HG03139 (cell line): ENCODE measurements at regions not wholly inside any gene's neighbourhood (a gene's known extent, or its start where the extent isn't known, plus 50 kb on each side); places are given as distances from the start of the nearest gene placed in this dataset.

Experiments used
- ATAC-seq: cut with Tn5 transposase; IDR thresholded peaks from one replicate; pipeline ENCODE4 v1.9.1; 2021; ENCODE audit not compliant: unreplicated experiment

DNA sequence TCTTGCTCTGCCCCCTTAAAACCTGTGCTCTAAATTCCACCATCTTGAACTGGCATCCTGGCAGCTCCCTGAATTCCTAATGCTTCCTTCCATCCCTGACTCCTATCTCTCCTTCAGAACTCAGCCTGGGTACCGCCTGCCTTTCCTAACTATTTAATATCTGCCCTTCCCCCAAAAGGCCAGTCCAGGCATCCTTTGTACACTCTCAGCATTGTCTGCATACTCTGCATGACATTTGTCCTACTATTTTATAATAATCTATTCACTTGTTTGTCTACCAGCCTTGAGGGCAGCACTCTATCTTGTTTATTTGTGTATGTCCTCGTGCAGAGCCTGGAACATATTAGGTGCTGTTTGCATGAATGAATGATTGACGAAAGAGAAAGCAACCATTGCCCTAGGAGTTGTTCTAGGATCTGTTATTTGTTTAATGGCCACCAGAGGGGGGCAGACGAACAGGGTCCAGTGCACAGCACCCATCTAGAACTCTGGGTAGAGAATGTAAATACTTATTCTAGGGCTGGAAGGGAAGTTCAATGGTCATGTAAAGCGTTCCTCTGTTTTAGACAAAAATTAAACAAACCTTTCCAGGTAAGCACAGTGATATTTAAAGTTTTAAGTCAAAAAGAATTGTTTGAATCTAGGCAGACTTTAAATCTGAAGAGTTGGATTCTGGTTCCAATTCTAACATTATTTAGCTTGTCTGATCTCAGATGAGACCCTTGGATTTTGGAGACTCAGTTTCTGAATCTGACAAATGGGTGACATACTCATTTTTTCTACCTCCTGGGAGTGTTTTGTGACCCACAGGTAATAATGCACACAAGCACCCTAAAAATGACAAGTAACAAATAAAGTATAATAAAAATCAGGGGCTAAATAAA is 125.8 kb upstream of the GALNT15 start:
- peak; percentile 96 for ATAC-seq

DNA sequence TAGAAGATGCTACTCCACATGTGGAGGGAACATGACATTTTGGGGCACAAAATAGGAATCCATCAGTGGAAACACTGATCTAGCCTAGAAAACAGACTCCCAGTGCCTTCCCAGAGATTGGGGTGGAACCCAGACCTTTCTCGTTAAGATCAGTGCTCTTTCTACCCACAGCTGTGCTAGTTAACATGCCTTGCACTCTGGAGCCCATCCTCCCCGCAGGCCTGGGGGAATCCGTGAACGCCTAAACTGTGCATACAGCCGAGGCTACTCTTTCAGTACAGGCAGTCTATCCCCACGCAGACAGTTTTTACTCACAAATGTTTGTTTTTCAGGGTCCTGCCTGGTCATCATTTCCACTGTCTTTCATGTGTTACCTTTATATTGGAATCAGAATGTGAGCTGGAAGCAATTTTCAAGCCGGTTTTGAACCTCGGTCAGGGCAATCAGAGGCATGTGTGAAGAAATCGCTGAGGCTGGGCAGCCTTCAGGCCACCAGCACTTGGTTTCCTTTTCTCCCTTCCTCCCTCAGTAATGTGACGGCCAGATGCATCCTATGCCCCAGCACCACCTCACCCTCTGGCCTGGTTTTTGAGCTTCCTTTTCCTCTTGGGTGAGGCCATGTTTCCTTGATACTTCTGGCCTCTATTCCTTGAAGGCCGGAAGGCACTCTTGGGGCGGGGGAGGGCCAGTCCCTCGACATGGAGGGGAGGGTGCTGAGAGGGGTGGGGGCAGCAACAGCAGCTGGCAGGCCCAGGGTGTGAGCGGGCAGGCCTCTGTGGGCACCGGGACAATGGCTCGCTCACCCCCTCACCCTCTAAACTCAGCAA is 123.6 kb upstream of the GALNT15 start:
- no peak for ATAC-seq

DNA sequence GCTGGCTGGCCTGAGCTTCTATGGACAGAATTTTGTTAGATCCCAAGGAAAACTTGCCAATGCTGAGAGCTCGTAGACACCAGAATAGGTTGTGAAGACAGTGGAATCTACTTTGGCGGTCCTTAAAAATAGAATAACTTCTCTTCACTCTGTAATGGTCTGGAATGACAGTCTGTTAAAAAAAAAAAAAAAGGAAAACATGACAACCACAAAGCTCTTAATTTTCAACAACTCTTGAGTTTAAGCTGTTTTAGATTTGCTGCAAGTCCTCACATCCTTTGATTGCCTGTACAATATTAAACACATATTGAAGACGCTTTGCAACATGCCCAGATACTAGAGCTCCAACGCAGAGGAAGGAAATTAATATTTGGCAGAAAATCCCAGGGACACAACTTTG is 122.8 kb upstream of the GALNT15 start:
- ATAC-seq: no peak

DNA sequence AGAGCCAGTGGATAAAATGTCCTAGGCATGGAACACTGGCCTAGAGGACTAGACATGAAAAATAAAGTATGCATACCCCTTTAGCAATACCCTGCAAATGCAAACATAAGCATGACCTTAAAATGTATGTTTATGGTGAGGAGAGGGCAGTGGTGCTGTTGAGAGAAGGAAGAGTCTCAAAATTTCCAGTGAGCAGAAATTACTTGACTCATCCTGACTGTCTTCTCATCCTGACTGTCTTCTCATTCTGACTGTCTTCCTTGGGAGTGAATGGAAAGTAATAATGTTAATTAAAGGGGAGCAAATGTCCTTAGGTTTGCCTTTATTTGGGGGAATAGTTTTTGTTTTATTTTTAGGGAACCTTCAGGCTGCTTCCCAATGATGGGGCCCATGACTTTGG is 121.5 kb upstream of the GALNT15 start:
- ATAC-seq: no peak

DNA sequence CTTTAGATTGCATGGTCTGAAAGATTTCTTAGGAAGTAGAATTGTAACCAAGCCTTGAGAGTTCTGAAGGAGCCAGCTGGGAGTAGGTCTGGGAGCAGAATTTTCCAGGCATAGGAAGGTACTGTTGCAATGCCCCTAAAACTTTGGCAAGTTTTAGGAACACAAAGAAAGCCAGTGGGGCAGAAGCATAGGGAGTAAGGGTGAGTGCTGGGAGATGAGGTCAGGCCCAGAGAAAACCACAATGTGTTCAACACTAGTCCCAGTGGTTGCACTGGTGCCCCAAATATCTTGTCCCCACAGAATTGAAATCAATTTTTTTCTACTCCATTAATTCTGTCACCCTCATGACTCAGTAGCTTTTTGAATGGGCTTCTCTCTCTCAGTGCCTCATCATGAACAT is 120.7 kb upstream of the GALNT15 start:
- no peak for ATAC-seq

DNA sequence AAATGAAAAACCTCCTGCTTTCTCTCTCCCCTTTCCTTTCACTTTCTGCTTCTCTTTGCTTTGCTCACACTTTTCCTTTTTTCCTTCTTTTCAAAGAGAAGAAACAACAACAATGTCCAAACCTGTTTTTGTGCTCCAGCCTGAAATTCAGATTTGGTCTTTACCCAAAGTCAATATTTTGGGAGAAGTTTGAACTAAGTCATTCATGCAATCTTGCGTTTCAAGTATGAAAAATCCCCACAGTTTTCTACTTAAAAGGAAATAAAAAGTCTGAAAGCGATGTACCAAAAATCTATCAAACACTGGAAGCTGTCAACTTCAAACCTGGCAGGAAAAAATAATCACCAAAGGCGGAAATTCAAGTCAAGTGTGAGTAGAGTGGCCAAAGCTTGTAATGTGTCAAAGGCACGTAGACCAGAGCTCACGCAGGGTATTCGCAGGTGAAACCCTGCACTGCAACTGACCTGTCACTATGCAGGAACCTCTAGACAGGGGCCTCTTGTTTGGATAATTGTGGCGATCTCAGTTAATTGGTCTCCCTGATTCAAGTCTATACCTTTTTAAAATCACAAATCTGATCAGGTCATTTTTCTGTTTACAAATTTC is 118.8 kb upstream of the GALNT15 start:
- ATAC-seq: no peak

DNA sequence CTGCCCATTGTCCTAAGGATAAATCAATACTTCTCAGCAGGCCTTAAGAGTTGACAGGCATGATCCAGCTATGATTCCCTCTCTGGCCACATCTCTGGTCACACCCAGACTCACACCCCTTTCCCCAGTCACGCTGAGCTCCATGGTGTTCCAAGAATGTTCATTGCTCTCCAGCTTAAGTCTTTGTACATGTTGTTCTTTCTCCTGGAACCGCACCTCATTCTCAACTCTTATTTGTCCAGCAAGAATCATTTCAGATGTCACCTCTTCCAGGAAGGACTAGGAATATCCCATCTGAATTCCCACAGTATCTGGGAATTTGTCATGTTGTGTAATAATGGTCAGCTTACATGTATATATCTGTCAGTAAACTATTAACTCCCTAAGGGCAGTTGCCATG is 118.3 kb upstream of the GALNT15 start:
- no peak for ATAC-seq

DNA sequence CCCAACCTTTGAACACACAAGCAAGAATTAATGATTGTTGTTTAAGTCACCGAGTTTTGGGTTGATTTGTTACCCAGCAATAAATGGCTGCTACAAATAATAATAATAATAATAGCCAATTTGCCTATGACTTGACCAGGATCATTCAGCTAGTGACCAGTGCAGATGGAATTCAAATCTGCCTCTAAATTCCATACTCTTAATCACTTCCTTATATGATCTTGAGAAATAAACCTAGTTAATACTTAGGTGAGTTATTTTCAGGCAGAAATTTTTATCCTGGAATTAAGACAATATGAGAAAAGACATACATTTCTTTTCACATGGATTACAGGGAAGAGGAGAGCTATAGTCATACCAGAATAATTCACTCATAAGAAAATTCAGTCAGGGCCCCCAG is 116.0 kb upstream of the GALNT15 start:
- ATAC-seq: no peak

DNA sequence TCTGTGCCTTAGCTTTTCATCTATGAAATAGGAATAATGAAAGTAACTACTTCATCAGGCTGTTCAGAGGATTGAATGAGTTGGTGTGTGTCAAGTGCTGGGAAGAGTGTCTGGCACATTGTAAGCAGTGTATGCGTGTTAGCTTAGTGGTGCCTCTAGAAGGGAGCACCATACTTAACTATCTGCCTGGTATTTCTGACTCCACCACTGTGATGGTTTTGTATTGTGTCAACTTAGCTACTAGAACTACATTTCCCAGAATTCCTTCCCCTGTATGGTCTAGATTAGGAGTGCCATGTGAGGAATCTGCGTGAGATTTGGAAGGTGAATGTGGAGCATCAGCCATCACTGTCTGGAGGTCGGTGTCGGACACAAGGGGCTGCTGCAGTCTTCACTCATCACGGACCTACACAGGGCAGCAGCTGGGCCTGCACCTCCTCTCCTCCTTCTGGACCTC is 115.4 kb upstream of the GALNT15 start:
- no peak for ATAC-seq

DNA sequence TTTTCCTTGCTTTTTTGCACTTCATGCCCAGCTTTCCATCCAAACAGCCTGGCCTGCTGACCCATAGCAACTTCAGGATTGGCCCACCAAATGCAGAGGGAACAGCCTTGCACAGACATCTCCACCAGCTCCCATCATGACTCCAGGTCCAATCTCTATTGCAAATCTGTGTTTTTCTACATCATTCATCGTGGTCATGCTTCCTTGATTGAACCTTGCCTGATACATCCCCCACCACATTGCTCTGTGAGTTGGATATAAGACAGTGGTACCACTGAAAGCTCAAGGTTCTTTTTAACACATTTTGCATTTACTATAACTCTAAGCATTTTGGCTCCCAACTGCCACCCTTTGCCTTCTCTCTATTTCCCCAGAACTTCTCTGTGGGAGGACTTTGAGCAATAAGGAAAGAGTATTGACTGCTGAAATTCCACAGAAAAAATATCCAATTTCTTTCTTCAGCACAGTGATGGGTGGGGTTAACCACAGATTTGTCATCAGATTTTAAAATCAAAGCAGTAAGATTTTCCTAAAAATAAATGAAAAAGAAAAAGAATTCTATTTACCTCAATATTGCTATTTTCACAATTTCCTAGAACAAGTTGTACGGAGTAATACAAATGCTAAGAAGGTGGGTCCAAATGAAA is 114.6 kb upstream of the GALNT15 start:
- no peak for ATAC-seq

DNA sequence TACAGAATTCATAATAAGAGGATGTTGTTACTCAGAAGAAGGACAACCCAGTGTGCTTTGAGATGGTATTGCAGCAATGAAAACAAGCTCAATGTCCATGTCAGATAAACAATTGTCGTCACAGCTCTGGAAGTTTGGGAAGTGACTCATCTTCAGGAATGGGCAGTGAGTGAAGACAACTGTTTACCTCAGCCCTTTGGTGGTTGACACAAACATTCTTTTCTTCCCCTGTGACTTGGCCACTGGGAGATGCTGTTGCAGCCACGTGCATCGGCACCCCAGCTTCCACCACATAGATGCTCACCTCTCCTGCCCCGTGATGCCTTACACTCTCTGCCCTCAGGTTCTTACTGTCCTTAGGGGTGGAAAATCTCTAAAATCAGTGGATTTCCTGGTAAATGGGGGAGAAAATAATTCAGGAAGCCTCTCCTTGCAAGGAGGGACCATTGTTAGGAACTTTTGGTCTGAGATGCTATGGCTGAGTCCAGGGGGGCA is 114.1 kb upstream of the GALNT15 start:
- ATAC-seq: no peak

DNA sequence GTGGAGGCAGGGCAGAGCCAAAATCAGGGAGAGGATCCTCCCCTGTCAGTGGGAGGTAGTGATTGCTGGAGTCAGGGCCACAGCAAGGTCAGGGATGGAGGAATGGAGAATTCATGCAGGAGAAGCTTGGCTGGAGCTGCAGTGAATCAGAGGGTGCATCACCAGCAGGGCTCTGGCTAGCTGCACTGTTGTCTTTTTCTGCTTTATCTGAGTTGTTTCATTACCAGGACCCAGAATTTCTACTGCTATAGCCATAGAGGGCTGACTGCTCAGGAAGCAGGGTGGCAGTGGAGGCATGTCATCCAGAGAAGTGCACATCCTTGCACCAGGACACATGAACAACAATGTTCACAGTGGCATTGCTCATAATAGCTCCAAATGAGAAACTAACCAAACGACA is 113.5 kb upstream of the GALNT15 start:
- no peak for ATAC-seq

DNA sequence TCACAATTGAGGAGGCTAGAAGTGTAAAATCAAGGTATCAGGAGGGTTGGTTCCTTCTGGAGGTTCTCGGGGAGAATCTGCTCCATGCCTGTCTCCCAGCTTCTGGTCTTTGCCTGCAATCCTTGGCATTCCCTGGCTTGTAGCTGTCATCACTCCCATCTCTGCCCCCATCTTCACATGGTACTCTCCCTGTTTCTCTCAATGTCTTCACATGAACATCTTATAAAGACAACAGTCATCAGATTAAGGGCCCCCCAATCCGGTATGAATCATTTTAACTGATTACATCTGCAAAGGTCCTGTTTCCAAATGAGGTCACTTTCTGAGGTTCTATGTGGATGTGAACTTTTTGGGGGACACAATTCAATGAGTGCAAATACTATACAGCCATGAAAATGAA is 113.0 kb upstream of the GALNT15 start:
- no peak for ATAC-seq

DNA sequence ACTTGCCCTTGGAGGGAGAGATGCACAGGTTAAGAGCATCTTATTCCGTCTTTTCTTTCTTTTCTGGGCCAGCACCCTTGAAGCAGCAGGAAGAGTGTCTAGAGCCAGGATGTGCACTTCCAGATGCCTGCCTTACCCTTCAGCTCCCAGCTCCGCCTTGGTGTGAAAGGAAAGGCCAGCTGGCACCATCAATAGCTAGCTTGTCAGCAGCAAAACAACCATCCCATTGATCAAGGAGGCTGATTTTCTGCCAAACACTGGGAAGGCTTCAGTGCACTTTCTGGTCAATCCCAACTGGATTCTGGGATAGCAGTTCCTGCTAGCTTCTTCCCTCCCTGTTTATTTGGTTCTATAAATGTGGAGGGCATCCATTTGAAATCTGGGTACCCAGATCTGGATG is 110.9 kb upstream of the GALNT15 start:
- no peak for ATAC-seq

DNA sequence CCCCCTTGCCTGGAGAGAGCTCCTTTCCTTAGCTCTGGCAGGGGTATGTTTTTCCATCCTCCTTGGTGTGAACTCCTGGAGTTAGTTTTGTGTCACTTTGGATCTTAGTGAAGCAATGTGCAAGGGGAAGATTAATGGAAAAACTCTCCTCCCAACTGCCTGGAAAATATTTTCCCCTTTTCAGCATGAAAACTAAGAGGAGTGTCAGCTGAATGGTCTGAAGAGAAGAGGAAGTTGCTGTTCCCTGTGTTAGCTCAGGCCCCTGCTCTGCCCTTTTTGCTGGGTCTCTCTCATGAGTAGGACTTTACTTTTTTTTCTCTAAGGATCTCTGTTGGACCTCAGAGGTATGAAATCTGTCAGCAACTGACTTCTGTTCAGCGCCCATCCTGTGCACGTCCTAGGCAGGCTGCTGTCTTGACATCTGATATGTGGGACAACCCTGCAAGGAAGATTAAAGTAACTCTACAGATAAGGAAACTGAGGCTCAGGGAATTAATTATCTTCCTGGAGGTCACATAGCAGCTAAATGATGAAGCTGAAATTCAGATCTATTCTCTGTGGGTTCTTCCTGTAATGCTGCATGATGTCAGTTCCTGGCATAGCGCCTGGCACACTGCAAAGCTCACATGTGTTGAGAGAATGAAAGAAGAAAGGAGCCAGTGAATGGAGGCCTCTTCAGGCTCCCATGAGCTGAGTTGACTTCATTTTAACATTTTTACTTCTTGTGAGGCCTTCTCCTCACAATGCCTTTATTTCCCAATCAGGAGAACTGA is 109.7 kb upstream of the GALNT15 start:
- no peak for ATAC-seq

DNA sequence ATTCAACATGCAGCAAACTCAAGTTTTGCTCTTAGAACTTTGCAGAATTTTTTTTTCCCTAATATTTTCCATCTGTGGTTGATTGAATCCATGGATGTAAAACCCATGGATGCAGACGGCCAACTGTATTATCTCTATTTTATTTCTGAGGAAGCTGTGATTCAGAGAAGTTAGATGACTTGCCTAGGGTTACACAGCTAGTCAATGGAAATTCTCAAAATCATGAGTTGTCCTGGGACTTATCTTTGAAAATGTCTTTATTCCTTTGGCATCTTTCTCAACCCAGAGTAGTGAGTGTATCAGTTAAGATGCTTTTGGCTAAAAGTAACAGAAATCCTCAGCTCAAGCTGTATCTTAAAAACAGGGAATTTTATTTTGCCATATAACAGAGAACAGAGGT is 107.9 kb upstream of the GALNT15 start:
- ATAC-seq: no peak

DNA sequence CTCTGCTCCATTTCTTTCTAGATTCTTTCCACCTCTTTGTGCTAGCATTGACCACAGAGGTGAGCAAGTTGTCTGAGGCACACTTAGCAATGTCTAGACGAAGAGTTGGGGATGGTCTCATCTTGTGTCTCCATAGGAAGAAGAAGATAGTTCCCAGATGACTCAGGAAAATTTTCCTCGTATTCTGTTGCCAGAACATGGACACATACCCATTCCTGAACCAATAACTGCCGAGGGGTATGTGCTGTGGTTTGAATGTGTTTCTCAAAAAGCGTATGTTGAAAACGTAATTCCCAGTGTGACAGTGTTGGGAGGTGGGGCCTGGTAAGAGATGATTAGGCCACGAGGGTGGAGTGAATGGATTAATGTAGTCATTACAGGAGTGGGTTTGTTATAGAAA is 107.5 kb upstream of the GALNT15 start:
- ATAC-seq: no peak

DNA sequence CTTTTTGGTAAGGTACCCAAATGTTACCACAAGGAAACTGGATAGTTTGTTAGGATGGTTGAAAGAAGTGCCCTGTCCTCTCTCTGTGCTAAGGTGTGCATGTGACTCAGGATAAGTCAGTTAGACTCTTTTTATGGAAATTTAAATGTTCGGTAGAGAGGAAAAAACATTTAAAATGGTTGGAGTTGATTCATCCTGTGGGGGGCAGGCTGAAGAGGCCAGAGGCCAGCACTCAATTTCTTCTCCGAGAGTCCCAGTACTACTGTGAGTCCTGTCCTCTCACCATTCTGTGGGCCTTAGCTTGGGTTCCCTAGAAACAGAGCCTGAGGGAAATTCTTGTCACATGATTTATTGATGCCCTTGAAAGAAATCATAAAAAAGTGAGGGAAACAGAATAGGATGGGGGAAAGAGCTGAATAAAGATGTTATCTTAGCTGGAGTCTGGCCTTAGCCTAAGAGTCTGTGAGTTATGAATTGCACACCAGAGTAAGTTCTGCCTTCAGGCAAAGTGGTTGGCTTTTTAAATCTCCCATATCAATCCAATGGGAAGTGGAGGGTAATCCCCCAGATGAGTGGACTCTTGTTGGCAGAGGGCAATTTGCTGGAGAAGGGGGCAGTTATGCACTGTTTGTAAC is 106.5 kb upstream of the GALNT15 start:
- no peak for ATAC-seq

DNA sequence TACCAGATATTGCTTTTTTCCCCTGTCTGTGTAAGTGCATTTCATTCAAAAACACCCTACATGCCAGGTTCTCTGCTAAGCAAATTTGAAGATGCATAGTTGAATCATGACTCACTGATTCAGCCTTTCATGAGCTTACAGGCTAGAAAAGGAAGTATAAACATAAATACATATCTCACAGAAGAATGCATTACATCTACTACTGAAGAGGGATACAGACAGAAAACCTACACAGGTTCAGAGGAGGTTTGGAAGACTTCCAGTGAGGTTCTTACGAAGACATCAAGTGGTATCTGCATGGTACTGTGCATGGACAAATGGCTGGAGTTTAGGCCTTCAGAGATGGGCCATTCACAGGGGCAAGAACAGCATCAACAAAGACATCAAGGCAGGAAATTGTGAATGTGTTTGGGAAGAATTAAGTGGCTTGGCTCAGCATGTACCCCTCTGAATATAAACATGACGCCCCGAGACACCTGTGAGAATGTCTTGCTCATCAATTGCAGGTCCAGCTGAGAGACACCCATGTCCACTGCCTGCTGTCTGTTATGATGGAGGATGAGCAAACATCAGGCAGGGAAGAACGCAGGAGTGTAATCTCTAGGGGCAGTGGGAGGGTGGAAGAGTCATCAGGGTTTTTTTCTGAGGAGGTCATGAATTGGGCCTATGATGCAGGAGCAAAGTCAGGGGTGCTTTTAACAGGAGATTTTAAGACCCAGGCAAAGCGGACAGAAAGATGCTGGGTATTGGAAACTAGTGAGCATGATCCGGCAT is 105.1 kb upstream of the GALNT15 start:
- no peak for ATAC-seq
